ENCODE measurements at regions not wholly inside any gene's neighbourhood (a gene's known extent, or its start where the extent isn't known, plus 50 kb on each side); places are given as distances from the start of the nearest gene placed in this dataset.

DNA sequence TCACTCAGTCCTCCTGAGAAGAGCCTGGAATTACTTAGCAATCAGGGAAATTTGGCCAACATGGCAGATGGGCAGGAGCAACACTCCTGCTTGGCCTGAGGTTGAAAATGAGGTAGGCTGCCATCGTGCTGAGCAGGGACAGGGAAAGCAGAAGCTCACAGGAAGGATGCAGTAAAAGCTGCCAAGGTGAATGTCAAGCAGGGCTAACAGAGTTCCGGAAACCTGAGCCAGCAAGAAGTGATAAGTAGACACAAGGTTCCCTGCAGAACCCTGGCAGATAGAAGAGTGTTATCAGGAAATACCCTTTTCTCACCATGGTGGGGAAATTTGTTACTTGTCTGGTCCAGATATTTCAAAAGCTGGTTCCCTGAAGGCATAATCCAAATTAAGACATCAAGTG is 454.3 kb upstream of the MEX3C start:
- no peaks in the 10 kb centered on the region for H3K4me1 ChIP-seq
- TF ChIP-seq, protein P1, sequence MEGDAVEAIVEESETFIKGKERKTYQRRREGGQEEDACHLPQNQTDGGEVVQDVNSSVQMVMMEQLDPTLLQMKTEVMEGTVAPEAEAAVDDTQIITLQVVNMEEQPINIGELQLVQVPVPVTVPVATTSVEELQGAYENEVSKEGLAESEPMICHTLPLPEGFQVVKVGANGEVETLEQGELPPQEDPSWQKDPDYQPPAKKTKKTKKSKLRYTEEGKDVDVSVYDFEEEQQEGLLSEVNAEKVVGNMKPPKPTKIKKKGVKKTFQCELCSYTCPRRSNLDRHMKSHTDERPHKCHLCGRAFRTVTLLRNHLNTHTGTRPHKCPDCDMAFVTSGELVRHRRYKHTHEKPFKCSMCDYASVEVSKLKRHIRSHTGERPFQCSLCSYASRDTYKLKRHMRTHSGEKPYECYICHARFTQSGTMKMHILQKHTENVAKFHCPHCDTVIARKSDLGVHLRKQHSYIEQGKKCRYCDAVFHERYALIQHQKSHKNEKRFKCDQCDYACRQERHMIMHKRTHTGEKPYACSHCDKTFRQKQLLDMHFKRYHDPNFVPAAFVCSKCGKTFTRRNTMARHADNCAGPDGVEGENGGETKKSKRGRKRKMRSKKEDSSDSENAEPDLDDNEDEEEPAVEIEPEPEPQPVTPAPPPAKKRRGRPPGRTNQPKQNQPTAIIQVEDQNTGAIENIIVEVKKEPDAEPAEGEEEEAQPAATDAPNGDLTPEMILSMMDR (IDR thresholded peaks at IDR 0.05), result no peak
- no peak for TF ChIP-seq POLR2A (IDR thresholded peaks at IDR 0.05)
- H3K27ac ChIP-seq, result no peak overlapping the region
- ATAC-seq (no peak), DNase-seq (no peak)
- no peaks in the 10 kb centered on the region for H3K9me3 ChIP-seq
- no peaks in the 10 kb centered on the region for H3K27me3 ChIP-seq
- no peak overlapping the region for H3K4me3 ChIP-seq
- intact Hi-C loops (cut with DNase I), result no loop called here
- WGBS, 2 donors, result 38 to 53% methylated on average over 2 of the region's 2 CpGs
- no peaks in the 10 kb centered on the region for H3K36me3 ChIP-seq (replicated peaks in 1 of 2; ENCODE audit: insufficient read depth in 1 of 2, low read depth in 2 of 2)

DNA sequence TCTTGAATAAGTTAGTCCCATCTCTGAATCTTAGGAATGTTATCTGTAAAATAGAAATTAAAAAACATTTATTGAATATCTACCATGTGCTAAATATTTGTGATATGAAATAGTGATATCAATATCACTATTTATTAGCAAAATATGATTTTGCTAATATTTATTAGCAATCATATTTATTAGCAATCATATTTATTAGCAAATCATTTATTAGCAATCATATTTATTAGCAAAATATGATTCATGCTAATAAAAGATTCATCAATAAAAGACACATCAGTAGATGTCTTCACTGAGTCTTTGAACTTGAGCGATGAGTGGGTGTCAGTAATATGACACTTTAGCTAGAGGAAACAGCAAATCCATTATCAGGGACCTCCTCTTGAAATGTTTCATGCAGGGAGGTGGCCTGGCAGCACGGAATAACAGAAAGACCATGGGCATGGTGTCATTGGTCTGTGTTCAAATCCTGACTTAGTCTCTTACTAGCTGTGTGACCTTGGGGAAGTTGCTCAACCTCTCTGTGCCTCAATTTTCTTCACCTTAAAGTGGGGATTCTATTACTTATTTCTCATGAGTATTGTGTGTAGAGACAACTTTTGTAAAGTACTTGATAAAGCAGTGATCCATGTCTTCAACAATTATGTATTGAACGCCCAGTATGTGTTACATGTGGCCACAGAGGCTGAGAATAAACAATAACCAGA is 456.2 kb upstream of the MEX3C start:
- WGBS, 2 donors, result 65 to 68% methylated on average over 3 of the region's 3 CpGs

GRCh38 chr18:51654488-51655326 is 457.2 kb upstream of the MEX3C start:
- WGBS, 2 donors, result 47 to 58% methylated on average over 10 of the region's 10 CpGs
- Histone ChIP-seq H3K36me3 (replicated peaks in 1 of 2; ENCODE audit: insufficient read depth in 1 of 2, low read depth in 2 of 2) (no peaks in the 10 kb centered on the region), H3K4me3 (no peak overlapping the region), H3K9me3 (no peaks in the 10 kb centered on the region), H3K27ac (no peak overlapping the region), H3K4me1 (no peaks in the 10 kb centered on the region), H3K27me3 (no peaks in the 10 kb centered on the region)
- DNase-seq (no peak), ATAC-seq (no peak)
- no peak for TF ChIP-seq POLR2A (IDR thresholded peaks at IDR 0.05)
- TF ChIP-seq, protein P1 (IDR thresholded peaks at IDR 0.05), result no peak
- intact Hi-C loops (cut with DNase I), result no loop called here

More for the DNA sequence above, 456.2 kb upstream of the MEX3C start:
- DNase-seq, result no peak
- no peaks in the 10 kb centered on the region for H3K27me3 ChIP-seq
- no peak for ATAC-seq
- no peaks in the 10 kb centered on the region for H3K4me1 ChIP-seq
- H3K9me3 ChIP-seq, result no peaks in the 10 kb centered on the region
- intact Hi-C loops (cut with DNase I), result no loop called here
- H3K36me3 ChIP-seq (replicated peaks in 1 of 2; ENCODE audit: insufficient read depth in 1 of 2, low read depth in 2 of 2), result no peaks in the 10 kb centered on the region
- no peak overlapping the region for H3K27ac ChIP-seq
- no peak for TF ChIP-seq POLR2A (IDR thresholded peaks at IDR 0.05)
- TF ChIP-seq, protein P1 (IDR thresholded peaks at IDR 0.05), result no peak
- no peak overlapping the region for H3K4me3 ChIP-seq

DNA sequence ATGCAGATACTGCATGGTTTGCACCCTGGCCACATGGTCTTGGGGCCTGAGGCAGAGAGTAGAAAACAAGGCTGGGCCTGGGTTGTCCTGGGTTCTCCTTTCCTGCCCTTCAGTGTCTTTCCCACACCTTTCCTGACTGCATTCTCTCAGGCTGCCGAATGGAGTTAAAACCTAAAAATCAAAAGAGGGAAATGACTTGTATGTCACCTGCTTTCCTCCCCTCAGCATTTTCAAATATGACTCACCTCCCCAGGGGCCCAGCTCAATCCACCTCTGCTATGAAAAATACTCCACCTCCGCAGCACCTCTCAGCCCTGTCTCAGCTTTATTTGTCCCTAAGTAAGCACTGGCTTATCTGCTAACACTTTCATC is 457.8 kb upstream of the MEX3C start:
- no peak overlapping the region for H3K27ac ChIP-seq
- no peaks in the 10 kb centered on the region for H3K36me3 ChIP-seq (replicated peaks in 1 of 2; ENCODE audit: insufficient read depth in 1 of 2, low read depth in 2 of 2)
- H3K4me3 ChIP-seq, result no peak overlapping the region
- intact Hi-C loops (cut with DNase I), result no loop called here
- no peaks in the 10 kb centered on the region for H3K4me1 ChIP-seq
- H3K9me3 ChIP-seq, result no peaks in the 10 kb centered on the region
- 37 to 57% methylated on average over 2 of the region's 2 CpGs for WGBS, 2 donors
- DNase-seq (no peak), ATAC-seq (no peak)
- H3K27me3 ChIP-seq, result no peaks in the 10 kb centered on the region
- no peak for TF ChIP-seq POLR2A (IDR thresholded peaks at IDR 0.05)
- TF ChIP-seq, protein P1 (IDR thresholded peaks at IDR 0.05), result no peak

Data from body of pancreas (tissue), 4 donors.